GM23338 (cell line): ENCODE measurements at regions not wholly inside any gene's neighbourhood (a gene's known extent, or its start where the extent isn't known, plus 50 kb on each side); places are given as distances from the start of the nearest gene placed in this dataset.

Experiments
- ATAC-seq: fragments of 200-7000 bp; cut with Tn5 transposase; 3 replicates; pipeline ENCODE4 v1.9.1; 2020
- DNase-seq: peaks from one replicate; pipeline ENCODE4 v3.0.0-alpha.2; 2015; ENCODE audit warnings: low spot score
- H2AFZ ChIP-seq: fragments of 200-600 bp; sonication (generic); 2 replicates; pipeline ENCODE4 v1.8.0; 2016; ENCODE audit warnings: antibody characterized with exemption, mild to moderate bottlenecking, moderate library complexity
- H3F3A ChIP-seq: fragments of 200-600 bp; sonication (generic); replicated peaks from 2 replicates; pipeline ENCODE4 v1.8.0; 2017; ENCODE audit warnings: antibody characterized with exemption, mixed run types, low read depth
- H3K27ac ChIP-seq: fragments of 200-600 bp; sonication (generic); 2 replicates; pipeline ENCODE4 v1.6.1; 2016; ENCODE audit warnings: low read depth
- H3K27me3 ChIP-seq: fragments of 200-600 bp; sonication (generic); 2 replicates; pipeline ENCODE4 v1.8.0; 2016; ENCODE audit warnings: mild to moderate bottlenecking, mixed run types, moderate library complexity; ENCODE audit not compliant: insufficient read depth
- H3K36me3 ChIP-seq: fragments of 200-600 bp; sonication (generic); 2 replicates; pipeline ENCODE4 v1.8.0; 2016; ENCODE audit warnings: mild to moderate bottlenecking; ENCODE audit not compliant: insufficient read depth
- H3K4me1 ChIP-seq: fragments of 200-600 bp; sonication (generic); 2 replicates; pipeline ENCODE4 v1.8.0; 2016; ENCODE audit warnings: mild to moderate bottlenecking, moderate library complexity; ENCODE audit not compliant: insufficient read depth
- H3K4me2 ChIP-seq: fragments of 200-600 bp; sonication (generic); 2 replicates; pipeline ENCODE4 v1.7.1; 2017; ENCODE audit warnings: mixed run types
- H3K4me3 ChIP-seq: fragments of 200-600 bp; sonication (generic); 2 replicates; pipeline ENCODE4 v1.6.1; 2016; ENCODE audit warnings: mixed run types
- H3K79me2 ChIP-seq: fragments of 200-600 bp; sonication (generic); replicated peaks from 2 replicates; pipeline ENCODE4 v1.8.0; 2017; ENCODE audit warnings: mild to moderate bottlenecking; ENCODE audit not compliant: insufficient read depth
- H3K9me2 ChIP-seq: fragments of 200-600 bp; sonication (generic); 2 replicates; pipeline ENCODE4 v1.8.0; 2017; ENCODE audit not compliant: insufficient read depth
- H4K20me1 ChIP-seq: fragments of 200-600 bp; sonication (generic); replicated peaks from 2 replicates; pipeline ENCODE4 v1.8.0; 2017; ENCODE audit warnings: mild to moderate bottlenecking; ENCODE audit not compliant: insufficient read depth
- H3K27ac Mint-ChIP-seq: 2 replicates; pipeline ENCODE4 v1.8.0; 2020; ENCODE audit warnings: inconsistent platforms, mild to moderate bottlenecking, moderate library complexity, mixed read lengths
- H3K27me3 Mint-ChIP-seq: 3 replicates; pipeline ENCODE4 v1.8.0; 2022; ENCODE audit warnings: low read depth, mild to moderate bottlenecking, moderate library complexity, mixed read lengths, inconsistent platforms; ENCODE audit not compliant: insufficient read depth, poor library complexity
- H3K36me3 Mint-ChIP-seq: 3 replicates; pipeline ENCODE4 v1.8.0; 2021; ENCODE audit warnings: low read depth, mild to moderate bottlenecking, inconsistent platforms, moderate library complexity, mixed read lengths
- H3K4me1 Mint-ChIP-seq: 3 replicates; pipeline ENCODE4 v1.8.0; 2020; ENCODE audit warnings: mild to moderate bottlenecking, inconsistent platforms, mixed read lengths
- H3K4me3 Mint-ChIP-seq: 3 replicates; pipeline ENCODE4 v1.8.0; 2021; ENCODE audit warnings: moderate library complexity, mild to moderate bottlenecking, inconsistent platforms, mixed read lengths
- H3K9me3 Mint-ChIP-seq: 3 replicates; pipeline ENCODE4 v1.8.0; 2020; ENCODE audit warnings: moderate library complexity, mild to moderate bottlenecking, inconsistent platforms, mixed read lengths
- CREB1 ChIP-seq: fragments of 250-450 bp; sonication (Bioruptor Pico); IDR thresholded peaks from 2 replicates; pipeline ENCODE4 v1.5.0; 2020; ENCODE audit warnings: low read depth, mild to moderate bottlenecking, moderate library complexity
- CTCF ChIP-seq, 2 experiments: fragments of 200-600 bp in 1 of 2; sonication (generic) in 1 of 2; conservative IDR thresholded peaks; 2 replicates each; pipeline versions ENCODE4 v1.5.1 to v1.6.1; 2016 to 2017; ENCODE audit warnings: antibody characterized with exemption in 2 of 2, low read depth in 2 of 2, mild to moderate bottlenecking in 2 of 2, moderate library complexity in 1 of 2
- ETS1 ChIP-seq: IDR thresholded peaks from 2 replicates; pipeline ENCODE4 v1.6.1; 2016; ENCODE audit warnings: antibody characterized with exemption
- EZH2 ChIP-seq: fragments of 200-600 bp; sonication (generic); IDR thresholded peaks from one replicate; pipeline ENCODE4 v1.8.0; 2017; ENCODE audit warnings: antibody characterized with exemption, mild to moderate bottlenecking, low read depth; ENCODE audit not compliant: unreplicated experiment
- JUNB ChIP-seq: IDR thresholded peaks from one replicate; pipeline ENCODE4 v1.6.1; 2016; ENCODE audit warnings: antibody characterized with exemption; ENCODE audit not compliant: unreplicated experiment
- REST ChIP-seq: IDR thresholded peaks from one replicate; pipeline ENCODE4 v1.6.1; 2018; ENCODE audit warnings: antibody characterized with exemption; ENCODE audit not compliant: unreplicated experiment
- STAT1 ChIP-seq: IDR thresholded peaks from one replicate; pipeline ENCODE4 v1.6.1; 2016; ENCODE audit warnings: antibody characterized with exemption; ENCODE audit not compliant: unreplicated experiment
- ZNF114 ChIP-seq: fragments of 250-450 bp; sonication (Bioruptor Pico); IDR thresholded peaks from 2 replicates; pipeline ENCODE4 v1.5.0; 2020; ENCODE audit warnings: mild to moderate bottlenecking, moderate library complexity
- ZNF462 ChIP-seq: fragments of 250-450 bp; sonication (Bioruptor Pico); IDR thresholded peaks from 2 replicates; pipeline ENCODE4 v1.5.0; 2020; ENCODE audit warnings: mild to moderate bottlenecking, moderate library complexity

GRCh38 chr18:3328532-3328931 is 66.6 kb downstream of the MYL12B start:
- no peak overlapping the region for H3K4me3 ChIP-seq
- DNase-seq, result no peak
- H3K4me1 ChIP-seq, result peaks cover 20% of the 10 kb centered on the region
- H3K4me3 Mint-ChIP-seq, result no peak overlapping the region
- H3K27ac Mint-ChIP-seq, result no peak overlapping the region
- no peak overlapping the region for H3K27ac ChIP-seq
- H3F3A ChIP-seq, result no peaks in the 10 kb centered on the region
- no peaks in the 10 kb centered on the region for H3K79me2 ChIP-seq
- H3K36me3 Mint-ChIP-seq, result peaks cover 25% of the 10 kb centered on the region
- peaks cover 30% of the 10 kb centered on the region for H3K4me1 Mint-ChIP-seq
- no peaks in the 10 kb centered on the region for H3K36me3 ChIP-seq
- TF ChIP-seq REST (no peak), EZH2 (no peak), ETS1 (no peak), CTCF (conservative IDR thresholded peaks at IDR 0.05; ENCODE audit: low read depth in 2 of 2) (no peak), ZNF462 (CRISPR knock-in tag) (no peak), ZNF114 (no peak), JUNB (no peak), STAT1 (no peak), CREB1 (CRISPR knock-in tag) (no peak)
- peaks cover 16% of the 10 kb centered on the region for H3K9me3 Mint-ChIP-seq
- H3K27me3 ChIP-seq, result no peaks in the 10 kb centered on the region
- H3K9me2 ChIP-seq, result no peaks in the 10 kb centered on the region
- H3K4me2 ChIP-seq, result no peak overlapping the region
- H4K20me1 ChIP-seq, result no peaks in the 10 kb centered on the region
- peaks cover 3% of the 10 kb centered on the region for H3K27me3 Mint-ChIP-seq
- no peak overlapping the region for H2AFZ ChIP-seq
- no peak for ATAC-seq
